Fibroblast of skin of right biceps (primary cell): ENCODE measurements at regions not wholly inside any gene's neighbourhood (a gene's known extent, or its start where the extent isn't known, plus 50 kb on each side); places are given as distances from the start of the nearest gene placed in this dataset.

ENCODE experiments used
- DNase-seq: peaks from one replicate; pipeline ENCODE4 v3.0.0-alpha.2; 2013

DNA sequence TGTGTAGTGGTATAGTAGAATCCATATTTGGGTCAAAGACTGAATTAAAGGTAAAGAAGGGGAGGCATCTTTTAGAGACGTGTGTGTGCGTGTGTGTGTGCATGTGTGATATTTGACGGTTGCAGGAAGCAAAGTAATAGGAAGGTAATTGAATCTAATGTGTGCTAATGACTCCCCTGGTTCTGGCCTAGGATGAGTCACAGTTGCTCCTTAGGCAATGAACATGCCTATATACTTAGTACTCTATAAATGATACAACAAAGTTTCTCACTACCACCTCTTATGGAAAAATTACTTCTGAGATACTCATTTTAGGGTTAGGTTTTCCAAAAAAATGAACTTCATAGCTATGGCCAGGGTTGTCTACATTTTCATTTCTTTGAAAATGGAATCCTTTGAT, 409.6 kb downstream of the GUCY1A2 start:
- DNase-seq: peak; percentile 72

DNA sequence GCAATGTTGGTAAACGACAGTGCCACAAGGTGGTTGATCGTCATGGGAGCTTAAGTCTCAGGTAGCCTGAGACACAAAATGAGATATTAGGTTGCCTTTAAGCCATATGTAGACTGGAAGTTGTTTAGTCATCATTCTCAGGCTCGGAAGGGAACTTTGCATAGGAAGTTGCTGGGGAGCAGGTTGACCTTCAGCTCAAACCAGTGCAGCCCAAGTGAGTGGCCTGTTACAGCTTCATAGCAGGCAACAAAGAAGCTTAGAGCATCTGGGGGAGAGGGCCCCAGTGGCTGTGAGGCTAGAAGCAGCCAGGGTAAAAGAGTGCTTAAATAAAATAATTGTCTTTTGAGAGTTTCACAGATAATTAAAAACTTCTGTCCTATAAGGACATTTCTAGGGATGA, 404.0 kb downstream of the GUCY1A2 start:
- no peak for DNase-seq

GRCh38 chr11:106619320-106619990, 398.8 kb downstream of the GUCY1A2 start:
- DNase-seq: peak; percentile 53

DNA sequence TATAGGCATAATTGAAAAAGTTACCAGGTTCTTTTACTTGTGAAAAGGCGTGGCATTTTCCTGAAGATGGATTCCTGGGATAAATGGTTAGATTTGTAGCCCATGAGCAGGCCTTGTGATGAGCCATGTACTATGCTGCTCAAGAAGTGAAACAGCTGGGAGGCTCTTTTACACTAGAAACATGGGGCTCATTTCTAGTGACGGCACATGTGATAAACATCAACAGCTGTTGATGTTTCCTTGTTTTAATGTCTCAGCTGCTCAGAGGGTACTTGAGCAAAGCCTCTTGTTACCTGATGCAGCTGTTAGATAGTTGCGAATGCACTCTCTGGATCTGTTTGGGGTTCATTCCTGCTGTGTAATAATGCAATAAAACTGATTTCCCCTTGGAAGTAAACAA, 396.8 kb downstream of the GUCY1A2 start:
- DNase-seq: no peak
